PC-3 (cell line): ENCODE measurements at regions not wholly inside any gene's neighbourhood (a gene's known extent, or its start where the extent isn't known, plus 50 kb on each side); places are given as distances from the start of the nearest gene placed in this dataset.

Source experiments
- ATAC-seq: fragments of 200-7000 bp; cut with Tn5 transposase; 2 replicates; pipeline ENCODE4 v1.9.1; 2020; ENCODE audit warnings: mild to moderate bottlenecking, moderate library complexity
- BruUV-seq: library from RNA; stranded (reverse); fragments of 400-500 nt; replicated peaks from 2 replicates; lab custom pipeline; 2021; lab: Mats Ljungman, UMichigan
- CTCF ChIA-PET: fragments of 300-600 bp; sonication (Branson Sonifier 250); formaldehyde crosslinking; loops from one replicate; lab custom pipeline; 2022; ENCODE audit warnings: antibody characterized with exemption; lab: Charles Lee
- POLR2A ChIA-PET: fragments of 300-600 bp; sonication (Branson Sonifier 250); formaldehyde crosslinking; loops from one replicate; lab custom pipeline; 2022; ENCODE audit warnings: antibody characterized with exemption; ENCODE audit not compliant: unreplicated experiment; lab: Charles Lee
- DNase-seq: peaks from one replicate; pipeline ENCODE4 v3.0.0-alpha.2; 2015
- H2AFZ ChIP-seq: fragments of 300-600 bp; sonication (generic); 2 replicates; pipeline ENCODE4 v1.6.0; 2016; ENCODE audit warnings: antibody characterized with exemption, low read length
- H3F3A ChIP-seq: fragments of 300-600 bp; sonication (generic); one replicate; pipeline ENCODE4 v1.6.0; 2017; ENCODE audit warnings: antibody characterized with exemption, low read length, control low read depth, mild to moderate bottlenecking; ENCODE audit not compliant: unreplicated experiment
- H3K27ac ChIP-seq: fragments of 300-600 bp; sonication (generic); 2 replicates; pipeline ENCODE4 v1.5.1; 2016; ENCODE audit warnings: mild to moderate bottlenecking, low read length
- H3K27me3 ChIP-seq: fragments of 300-600 bp; sonication (generic); 2 replicates; pipeline ENCODE4 v1.6.1; 2016; ENCODE audit warnings: low read length, mixed read lengths
- H3K36me3 ChIP-seq: fragments of 300-600 bp; sonication (generic); 2 replicates; pipeline ENCODE4 v1.6.1; 2016; ENCODE audit warnings: low read depth, mixed run types, low read length, mixed read lengths
- H3K4me1 ChIP-seq: fragments of 300-600 bp; sonication (generic); 2 replicates; pipeline ENCODE4 v1.5.1; 2016; ENCODE audit warnings: low read length; ENCODE audit not compliant: insufficient read depth
- H3K4me2 ChIP-seq: fragments of 300-600 bp; sonication (generic); 2 replicates; pipeline ENCODE4 v1.6.0; 2016; ENCODE audit warnings: low read length
- H3K4me3 ChIP-seq: fragments of 300-600 bp; sonication (generic); 2 replicates; pipeline ENCODE4 v1.5.1; 2016; ENCODE audit warnings: mild to moderate bottlenecking, low read length, mixed read lengths
- H3K79me2 ChIP-seq: fragments of 300-600 bp; sonication (generic); 2 replicates; pipeline ENCODE4 v1.6.1; 2017; ENCODE audit warnings: low read length, mixed read lengths
- H3K9ac ChIP-seq: fragments of 300-600 bp; sonication (generic); 2 replicates; pipeline ENCODE4 v1.6.0; 2016; ENCODE audit warnings: mild to moderate bottlenecking, low read length
- H3K9me2 ChIP-seq: fragments of 300-600 bp; sonication (generic); replicated peaks from 2 replicates; pipeline ENCODE4 v1.6.1; 2016; ENCODE audit warnings: mixed run types, low read length, mixed read lengths
- H3K9me3 ChIP-seq: fragments of 300-600 bp; sonication (generic); 2 replicates; pipeline ENCODE4 v1.6.1; 2016; ENCODE audit warnings: low read length, mixed read lengths
- H4K20me1 ChIP-seq: fragments of 300-600 bp; sonication (generic); 2 replicates; pipeline ENCODE4 v1.6.1; 2016; ENCODE audit warnings: low read length, mixed read lengths
- EZH2 ChIP-seq: fragments of 300-600 bp; sonication (generic); IDR thresholded peaks from one replicate; pipeline ENCODE4 v1.6.1; 2017; ENCODE audit warnings: antibody characterized with exemption, mild to moderate bottlenecking, low read length; ENCODE audit not compliant: unreplicated experiment
- EZH2phosphoT487 ChIP-seq: fragments of 300-600 bp; sonication (generic); IDR thresholded peaks from 2 replicates; pipeline ENCODE4 v1.6.1; 2018; ENCODE audit warnings: mild to moderate bottlenecking, antibody characterized with exemption, low read length, borderline replicate concordance
- intact Hi-C: fragments of 100-400 bp; cut with micrococcal nuclease; formaldehyde crosslinking; loops from 2 replicates; pipeline ENCODE4 v1.9.0; 2023
- TF ChIP-seq, protein P1 (sequence below): fragments of 300-600 bp; sonication (generic); conservative IDR thresholded peaks from 2 replicates; pipeline ENCODE4 v1.5.1; 2017; ENCODE audit warnings: antibody characterized with exemption, low read depth, mild to moderate bottlenecking, low read length

GRCh38 chrX:65273152-65273551 lies 261.4 kb downstream of the LAS1L start:
- CTCF ChIA-PET, result no interaction called here
- TF ChIP-seq EZH2 (no peak), EZH2phosphoT487 (no peak)
- TF ChIP-seq, protein P1, sequence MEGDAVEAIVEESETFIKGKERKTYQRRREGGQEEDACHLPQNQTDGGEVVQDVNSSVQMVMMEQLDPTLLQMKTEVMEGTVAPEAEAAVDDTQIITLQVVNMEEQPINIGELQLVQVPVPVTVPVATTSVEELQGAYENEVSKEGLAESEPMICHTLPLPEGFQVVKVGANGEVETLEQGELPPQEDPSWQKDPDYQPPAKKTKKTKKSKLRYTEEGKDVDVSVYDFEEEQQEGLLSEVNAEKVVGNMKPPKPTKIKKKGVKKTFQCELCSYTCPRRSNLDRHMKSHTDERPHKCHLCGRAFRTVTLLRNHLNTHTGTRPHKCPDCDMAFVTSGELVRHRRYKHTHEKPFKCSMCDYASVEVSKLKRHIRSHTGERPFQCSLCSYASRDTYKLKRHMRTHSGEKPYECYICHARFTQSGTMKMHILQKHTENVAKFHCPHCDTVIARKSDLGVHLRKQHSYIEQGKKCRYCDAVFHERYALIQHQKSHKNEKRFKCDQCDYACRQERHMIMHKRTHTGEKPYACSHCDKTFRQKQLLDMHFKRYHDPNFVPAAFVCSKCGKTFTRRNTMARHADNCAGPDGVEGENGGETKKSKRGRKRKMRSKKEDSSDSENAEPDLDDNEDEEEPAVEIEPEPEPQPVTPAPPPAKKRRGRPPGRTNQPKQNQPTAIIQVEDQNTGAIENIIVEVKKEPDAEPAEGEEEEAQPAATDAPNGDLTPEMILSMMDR, result no peak
- H3K27me3 ChIP-seq, result no peaks in the 10 kb centered on the region
- no peaks in the 10 kb centered on the region for H3F3A ChIP-seq
- POLR2A ChIA-PET, result no interaction called here
- H3K9ac ChIP-seq, result no peak overlapping the region
- H2AFZ ChIP-seq, result no peak overlapping the region
- BruUV-seq, result no TSS peak
- H3K9me3 ChIP-seq, result no peaks in the 10 kb centered on the region
- H3K27ac ChIP-seq, result no peak overlapping the region
- no peaks in the 10 kb centered on the region for H3K9me2 ChIP-seq
- no peaks in the 10 kb centered on the region for H3K36me3 ChIP-seq
- no peaks in the 10 kb centered on the region for H4K20me1 ChIP-seq
- intact Hi-C loops, result no loop called here
- H3K4me2 ChIP-seq, result no peak overlapping the region
- DNase-seq, result no peak
- no peak for ATAC-seq
- H3K79me2 ChIP-seq, result no peaks in the 10 kb centered on the region
- H3K4me1 ChIP-seq, result no peaks in the 10 kb centered on the region
- no peak overlapping the region for H3K4me3 ChIP-seq

DNA sequence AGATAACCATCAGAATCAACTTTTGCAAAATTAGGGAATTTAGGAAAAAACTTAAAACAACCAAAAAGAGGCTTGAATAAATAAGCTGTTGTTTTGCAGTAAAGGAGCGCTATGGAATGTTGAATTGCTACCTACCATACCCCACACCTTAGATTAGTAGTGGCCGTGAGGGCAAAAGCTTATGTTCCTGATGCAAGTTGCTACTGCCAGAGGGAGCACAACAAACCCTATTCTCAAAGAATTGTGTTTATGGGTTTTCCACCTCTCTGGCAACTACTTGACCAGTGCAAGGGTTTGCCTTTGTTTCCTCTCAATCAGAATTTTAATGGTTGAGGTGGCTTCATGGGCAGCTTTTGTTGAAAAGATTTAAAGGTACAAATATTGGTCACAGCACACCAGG lies 268.1 kb downstream of the LAS1L start:
- H3K4me1 ChIP-seq, result no peaks in the 10 kb centered on the region
- H3K27me3 ChIP-seq, result no peaks in the 10 kb centered on the region
- intact Hi-C loops, result no loop called here
- H2AFZ ChIP-seq, result no peak overlapping the region
- no TSS peak for BruUV-seq
- no peak overlapping the region for H3K27ac ChIP-seq
- no peak overlapping the region for H3K4me3 ChIP-seq
- CTCF ChIA-PET, result no interaction called here
- H3K9me3 ChIP-seq, result no peaks in the 10 kb centered on the region
- ATAC-seq (no peak), DNase-seq (no peak)
- TF ChIP-seq, protein P1, result no peak
- TF ChIP-seq EZH2phosphoT487 (no peak), EZH2 (no peak)
- no peaks in the 10 kb centered on the region for H3K36me3 ChIP-seq
- no peaks in the 10 kb centered on the region for H3K9me2 ChIP-seq
- no peak overlapping the region for H3K4me2 ChIP-seq
- H3F3A ChIP-seq, result no peaks in the 10 kb centered on the region
- no peak overlapping the region for H3K9ac ChIP-seq
- no peaks in the 10 kb centered on the region for H3K79me2 ChIP-seq
- no peaks in the 10 kb centered on the region for H4K20me1 ChIP-seq
- POLR2A ChIA-PET, result no interaction called here

DNA sequence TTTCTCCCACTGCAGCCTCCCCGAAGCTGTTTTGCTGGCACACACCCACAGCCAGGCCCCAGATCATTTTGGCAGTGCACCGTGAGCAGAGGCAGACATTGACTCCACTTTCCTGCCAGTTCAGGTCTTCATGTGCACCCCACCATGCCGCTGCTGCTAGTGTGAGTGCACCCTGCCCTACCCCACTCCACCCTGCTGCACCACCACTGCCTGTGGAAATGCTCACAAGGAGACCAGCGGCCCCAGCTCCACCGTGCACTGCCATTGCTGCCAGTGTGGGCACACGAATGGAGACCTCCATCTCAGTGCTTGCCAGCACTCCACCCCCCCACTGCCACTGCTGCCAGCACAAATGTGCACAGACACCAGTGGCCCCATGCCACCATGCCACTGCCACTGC lies 277.6 kb upstream of the ZC4H2 start:
- POLR2A ChIA-PET, result no interaction called here
- H3K36me3 ChIP-seq, result no peaks in the 10 kb centered on the region
- no TSS peak for BruUV-seq

More for the DNA sequence above, 277.6 kb upstream of the ZC4H2 start:
- CTCF ChIA-PET, result no interaction called here
- Histone ChIP-seq H3K27ac (no peak overlapping the region), H3K9ac (no peak overlapping the region), H3K9me2 (no peaks in the 10 kb centered on the region), H3K4me3 (no peak overlapping the region), H3K27me3 (no peaks in the 10 kb centered on the region), H3K79me2 (no peaks in the 10 kb centered on the region), H3K9me3 (no peaks in the 10 kb centered on the region), H3K4me1 (no peaks in the 10 kb centered on the region), H3F3A (no peaks in the 10 kb centered on the region), H4K20me1 (no peaks in the 10 kb centered on the region), H3K4me2 (no peak overlapping the region), H2AFZ (no peak overlapping the region)
- TF ChIP-seq EZH2 (no peak), EZH2phosphoT487 (no peak)
- TF ChIP-seq, protein P1, result no peak
- intact Hi-C loops, result no loop called here
- no peak for ATAC-seq
- no peak for DNase-seq
